ENCODE measurements at regions not wholly inside any gene's neighbourhood (a gene's known extent, or its start where the extent isn't known, plus 50 kb on each side); places are given as distances from the start of the nearest gene placed in this dataset.

- no peak for DNase-seq
Measured at GRCh38 chr16:49910541-49911071, 54.7 kb upstream of the ZNF423 start.

- no peak for DNase-seq
Measured at GRCh38 chr16:49911430-49911829, 55.5 kb upstream of the ZNF423 start.

GRCh38 chr16:49912721-49913120, 56.8 kb upstream of the ZNF423 start:
- DNase-seq = no peak

- DNase-seq = no peak
Measured at GRCh38 chr16:49913720-49914119, 57.8 kb upstream of the ZNF423 start.

- no peak for DNase-seq
Measured at GRCh38 chr16:49914657-49915056, 58.7 kb upstream of the ZNF423 start.

- no peak for DNase-seq
Measured at GRCh38 chr16:49918257-49918656, 62.3 kb upstream of the ZNF423 start.

- no peak for DNase-seq
Measured at GRCh38 chr16:49919327-49919726, 63.4 kb upstream of the ZNF423 start.

GRCh38 chr16:49920397-49920796, 64.5 kb upstream of the ZNF423 start:
- DNase-seq = no peak

GRCh38 chr16:49921106-49921505, 65.2 kb upstream of the ZNF423 start:
- no peak for DNase-seq

GRCh38 chr16:49921791-49922456, 66.0 kb upstream of the ZNF423 start:
- no peak for DNase-seq

- DNase-seq = no peak
Measured at GRCh38 chr16:49923411-49923810, 67.5 kb upstream of the ZNF423 start.

- DNase-seq = no peak
Measured at GRCh38 chr16:49924078-49924477, 68.2 kb upstream of the ZNF423 start.

- no peak for DNase-seq
Measured at GRCh38 chr16:49926941-49927340, 71.0 kb upstream of the ZNF423 start.

- no peak for DNase-seq
Measured at GRCh38 chr16:49928176-49929041, 72.5 kb upstream of the ZNF423 start.

GRCh38 chr16:49929626-49930025, 73.7 kb upstream of the ZNF423 start:
- no peak for DNase-seq

GRCh38 chr16:49930841-49931240, 74.9 kb upstream of the ZNF423 start:
- no peak for DNase-seq

GRCh38 chr16:49931266-49931665, 75.4 kb upstream of the ZNF423 start:
- no peak for DNase-seq

GRCh38 chr16:49931916-49932315, 76.0 kb upstream of the ZNF423 start:
- DNase-seq = no peak

GRCh38 chr16:49932434-49932833, 76.5 kb upstream of the ZNF423 start:
- DNase-seq = no peak

- DNase-seq = no peak
Measured at GRCh38 chr16:49932946-49933345, 77.0 kb upstream of the ZNF423 start.

GRCh38 chr16:49936791-49937190, 80.9 kb upstream of the ZNF423 start:
- DNase-seq = no peak

- no peak for DNase-seq
Measured at GRCh38 chr16:49937886-49938285, 82.0 kb upstream of the ZNF423 start.

GRCh38 chr16:49939495-49939894, 83.6 kb upstream of the ZNF423 start:
- no peak for DNase-seq
